ENCODE measurements at regions not wholly inside any gene's neighbourhood (a gene's known extent, or its start where the extent isn't known, plus 50 kb on each side); places are given as distances from the start of the nearest gene placed in this dataset. TPM values are rescaled to one million over a fixed set of nuclear protein-coding genes. Genes with fewer than 3 reads are reported as not detected.

DNA sequence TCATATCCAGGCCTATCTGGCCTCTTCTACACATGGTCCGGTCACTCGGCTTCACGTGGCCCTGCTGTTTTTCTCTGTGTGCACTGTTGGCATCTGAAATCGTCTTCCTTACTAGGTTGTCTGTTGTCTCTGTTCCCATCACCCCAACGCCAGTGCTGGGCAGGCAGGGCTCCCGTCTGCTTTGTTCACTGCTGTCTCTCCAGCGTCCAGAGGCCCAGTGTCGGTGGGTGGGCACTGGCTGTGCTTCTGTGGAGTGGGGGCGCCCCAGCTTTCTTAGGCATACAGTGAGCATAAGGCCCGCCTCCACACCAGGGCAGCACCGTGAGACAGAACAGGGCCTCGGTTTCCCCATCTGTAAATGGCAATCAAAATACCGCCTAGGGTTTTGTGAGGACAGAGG lies 153.1 kb downstream of the BCL11B start:
- no peak for DNase-seq (ENCODE audit: low spot score)
- Histone ChIP-seq H3K9me2 (replicated peaks; ENCODE audit: insufficient read depth) (no peaks in the 10 kb centered on the region), H3K27ac (no peak overlapping the region), H3K4me1 (ENCODE audit: insufficient read depth) (no peaks in the 10 kb centered on the region), H3K9me3 (ENCODE audit: low read depth) (no peaks in the 10 kb centered on the region), H2AFZ (no peak overlapping the region), H3K4me2 (no peak overlapping the region), H3K36me3 (replicated peaks; ENCODE audit: insufficient read depth, low read depth) (no peaks in the 10 kb centered on the region), H3K27me3 (no peaks in the 10 kb centered on the region), H3K79me2 (no peaks in the 10 kb centered on the region), H3K4me3 (no peak overlapping the region), H4K20me1 (ENCODE audit: insufficient read depth, poor library complexity, severe bottlenecking) (no peaks in the 10 kb centered on the region)
- TF ChIP-seq EZH2phosphoT487 (IDR thresholded peaks at IDR 0.05; ENCODE audit: low read depth, severe bottlenecking, unreplicated experiment), result no peak
- no peak for TF ChIP-seq EZH2 (IDR thresholded peaks at IDR 0.05; ENCODE audit: borderline replicate concordance)
- TF ChIP-seq, protein P1, sequence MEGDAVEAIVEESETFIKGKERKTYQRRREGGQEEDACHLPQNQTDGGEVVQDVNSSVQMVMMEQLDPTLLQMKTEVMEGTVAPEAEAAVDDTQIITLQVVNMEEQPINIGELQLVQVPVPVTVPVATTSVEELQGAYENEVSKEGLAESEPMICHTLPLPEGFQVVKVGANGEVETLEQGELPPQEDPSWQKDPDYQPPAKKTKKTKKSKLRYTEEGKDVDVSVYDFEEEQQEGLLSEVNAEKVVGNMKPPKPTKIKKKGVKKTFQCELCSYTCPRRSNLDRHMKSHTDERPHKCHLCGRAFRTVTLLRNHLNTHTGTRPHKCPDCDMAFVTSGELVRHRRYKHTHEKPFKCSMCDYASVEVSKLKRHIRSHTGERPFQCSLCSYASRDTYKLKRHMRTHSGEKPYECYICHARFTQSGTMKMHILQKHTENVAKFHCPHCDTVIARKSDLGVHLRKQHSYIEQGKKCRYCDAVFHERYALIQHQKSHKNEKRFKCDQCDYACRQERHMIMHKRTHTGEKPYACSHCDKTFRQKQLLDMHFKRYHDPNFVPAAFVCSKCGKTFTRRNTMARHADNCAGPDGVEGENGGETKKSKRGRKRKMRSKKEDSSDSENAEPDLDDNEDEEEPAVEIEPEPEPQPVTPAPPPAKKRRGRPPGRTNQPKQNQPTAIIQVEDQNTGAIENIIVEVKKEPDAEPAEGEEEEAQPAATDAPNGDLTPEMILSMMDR (IDR thresholded peaks at IDR 0.05; ENCODE audit: poor library complexity), result no peak
- WGBS (ENCODE audit: low lambda C conversion rate, missing lambda C conversion rate), result 83% methylated on average over 13 of the region's 13 CpGs

Small RNAs in the stretch of these regions (small RNA-seq; reads per million reads assigned to genes)
- gene AL162151.2 (not detected), gene RN7SL714P (not detected)
